Jurkat, Clone E6-1 (cell line): ENCODE measurements at regions not wholly inside any gene's neighbourhood (a gene's known extent, or its start where the extent isn't known, plus 50 kb on each side); places are given as distances from the start of the nearest gene placed in this dataset.
"Not testable (repeated sequence)": the region's sequence is repeated elsewhere in the genome, so short reads cannot be mapped to it uniquely, and the experiment has no call there.

Source experiments
- DNase-seq: peaks from one replicate; pipeline ENCODE4 v3.0.0-alpha.2; 2011; ENCODE audit warnings: low read depth, low spot score
- H3K4me3 ChIP-seq: 2 replicates; pipeline ENCODE4 v1.5.1; 2011; ENCODE audit warnings: mild to moderate bottlenecking, low read length, control low read depth, moderate library complexity

- H3K4me3 ChIP-seq, result no peak overlapping the region
- DNase-seq, result no peak
Measured at GRCh38 chr1:81226603-81226928, 574.2 kb upstream of the ADGRL2 start.

DNA sequence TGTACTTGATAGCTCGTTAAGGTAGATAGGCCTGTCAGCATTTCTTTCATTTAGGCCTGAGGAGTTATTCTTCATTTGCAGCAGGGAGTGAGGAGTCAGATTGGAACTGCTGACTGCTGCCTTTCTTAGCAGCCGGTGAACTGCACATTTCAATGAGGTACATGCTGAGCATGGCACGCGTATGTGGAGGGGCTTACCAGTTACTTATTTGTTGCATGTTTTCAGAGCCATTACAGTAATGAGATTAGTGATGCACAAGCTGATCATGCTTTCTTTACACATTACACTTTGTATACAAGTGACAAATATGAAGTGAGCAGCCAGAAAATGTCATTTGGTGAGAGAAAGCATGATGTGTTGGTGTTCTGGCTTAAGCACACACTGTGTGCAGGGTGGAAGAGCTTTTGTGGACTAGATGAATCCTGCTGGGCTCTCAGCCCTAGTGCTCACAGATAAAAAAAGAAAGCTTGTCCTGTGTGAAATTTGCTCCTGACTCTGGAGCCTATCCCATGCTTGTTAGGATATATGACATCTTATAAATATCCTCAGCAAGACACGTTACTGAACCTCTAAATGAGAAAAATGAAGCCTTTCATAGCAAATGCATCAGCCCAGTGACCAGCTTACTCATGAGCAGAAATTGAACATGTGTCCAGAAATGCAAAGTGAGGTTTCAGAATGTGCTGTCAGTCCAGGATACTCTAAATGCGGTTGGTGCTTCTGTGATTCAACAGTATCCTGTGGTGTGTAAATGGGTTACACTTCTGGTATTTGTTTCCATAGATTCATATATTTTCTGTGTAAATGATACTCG, 574.7 kb upstream of the ADGRL2 start:
- H3K4me3 ChIP-seq, result no peak overlapping the region

DNA sequence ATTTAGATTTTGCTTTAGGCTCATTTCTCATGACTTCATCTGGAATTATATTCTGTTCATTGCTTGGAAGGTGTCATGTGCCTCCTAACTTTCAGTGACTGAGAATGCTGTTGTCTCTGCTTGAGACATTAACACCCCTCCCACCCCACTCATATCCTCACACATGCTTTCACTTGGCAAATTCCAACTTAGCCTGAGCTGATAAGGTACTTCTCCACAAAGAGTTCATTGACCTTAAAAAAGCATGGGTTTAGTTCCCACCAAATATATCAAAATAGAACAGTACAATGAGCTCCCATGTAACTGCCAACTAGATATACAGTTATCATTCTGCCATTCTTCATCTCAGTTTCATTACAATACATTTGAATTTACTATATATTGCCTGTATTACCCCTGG, 576.5 kb upstream of the ADGRL2 start:
- no peak for DNase-seq
- no peak overlapping the region for H3K4me3 ChIP-seq

More for the DNA sequence above, 574.7 kb upstream of the ADGRL2 start:
- DNase-seq, result no peak

DNA sequence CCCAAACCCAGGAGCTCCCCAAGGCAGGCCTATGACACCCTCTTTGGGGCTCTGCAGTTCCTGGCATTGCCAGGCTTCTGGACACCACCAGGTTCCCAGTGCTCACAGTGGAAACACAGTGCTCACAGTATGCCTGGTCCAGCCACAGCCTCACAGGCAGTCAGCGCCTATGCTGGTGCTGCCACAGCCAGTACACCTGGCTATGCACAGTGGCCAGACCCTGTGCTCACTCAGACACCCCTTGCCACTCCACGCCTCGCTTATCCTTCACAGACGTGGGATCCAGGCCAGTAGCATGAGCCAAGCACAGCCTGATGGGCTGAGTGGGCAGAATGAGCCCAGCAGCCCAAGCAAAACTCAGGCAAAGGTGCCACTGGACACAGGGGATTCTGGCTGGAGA, 579.2 kb upstream of the ADGRL2 start:
- no peak overlapping the region for H3K4me3 ChIP-seq
- no peak for DNase-seq

DNA sequence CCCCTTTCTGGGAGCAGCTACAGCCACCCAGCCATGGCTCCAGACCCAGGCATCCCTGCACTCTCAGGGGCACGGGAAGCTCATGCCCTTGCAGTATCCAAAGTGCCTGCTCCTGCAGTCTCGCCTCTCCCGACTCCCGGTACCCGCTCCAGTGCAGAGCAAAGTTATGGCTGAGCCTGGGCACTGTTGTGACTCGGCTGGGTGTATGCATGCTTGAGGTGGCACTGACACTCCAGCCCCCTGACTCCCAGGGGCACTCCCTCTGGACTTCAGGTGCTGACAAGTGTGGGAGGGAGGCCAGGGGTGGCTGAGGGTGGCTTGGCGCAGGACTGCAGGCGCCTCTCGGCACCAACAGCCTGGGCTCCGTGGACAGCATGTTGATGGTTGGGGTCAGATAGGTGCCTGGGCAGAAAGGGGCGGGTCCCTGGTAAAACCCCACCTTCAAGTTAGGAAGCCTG, 580.1 kb upstream of the ADGRL2 start:
- no peak overlapping the region for H3K4me3 ChIP-seq
- no peak for DNase-seq

DNA sequence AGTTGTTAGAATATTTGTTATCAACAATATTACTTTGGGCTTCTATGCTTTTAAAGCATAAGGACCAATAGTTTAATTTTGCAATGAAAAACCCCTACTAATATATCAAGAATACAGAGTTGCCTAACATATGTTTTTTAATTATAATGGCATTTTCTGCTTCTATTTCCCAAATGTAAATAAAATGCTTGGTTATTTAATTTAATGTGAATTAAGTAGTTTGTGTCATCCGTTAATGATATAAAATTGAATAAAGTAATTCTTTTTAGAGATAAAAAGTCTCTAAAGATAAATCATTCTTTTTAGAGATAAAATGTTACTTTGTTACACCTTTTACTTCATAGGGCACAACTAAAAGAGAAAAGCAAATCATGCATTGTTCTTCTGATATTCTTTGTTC, 583.7 kb upstream of the ADGRL2 start:
- no peak for DNase-seq
- H3K4me3 ChIP-seq, result no peak overlapping the region

DNA sequence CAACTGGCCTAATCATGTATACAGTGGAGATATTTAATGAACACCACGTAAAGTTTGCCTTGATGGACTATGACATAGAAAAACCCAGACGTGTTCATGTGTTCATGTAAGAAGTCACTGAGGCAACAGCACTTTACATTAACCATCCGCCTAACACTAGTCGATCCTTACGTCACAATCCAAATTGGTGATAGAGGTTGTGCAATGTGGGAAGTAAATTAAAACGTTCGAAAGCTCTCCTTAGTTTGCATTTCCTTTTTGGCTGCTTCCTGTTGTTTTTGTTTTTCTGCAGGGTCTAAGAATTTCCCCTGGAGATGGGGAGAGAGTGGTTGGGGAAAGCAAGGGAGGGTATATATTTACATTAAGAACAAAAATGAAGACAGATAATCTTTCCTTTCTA, 587.5 kb upstream of the ADGRL2 start:
- no peak for DNase-seq

GRCh38 chr1:81209461-81209860, 591.3 kb upstream of the ADGRL2 start:
- no peak for DNase-seq
- no peak overlapping the region for H3K4me3 ChIP-seq

More for the DNA sequence above, 587.5 kb upstream of the ADGRL2 start:
- no peak overlapping the region for H3K4me3 ChIP-seq

- DNase-seq, result no peak
Measured at GRCh38 chr1:81208441-81208840, 592.3 kb upstream of the ADGRL2 start.

DNA sequence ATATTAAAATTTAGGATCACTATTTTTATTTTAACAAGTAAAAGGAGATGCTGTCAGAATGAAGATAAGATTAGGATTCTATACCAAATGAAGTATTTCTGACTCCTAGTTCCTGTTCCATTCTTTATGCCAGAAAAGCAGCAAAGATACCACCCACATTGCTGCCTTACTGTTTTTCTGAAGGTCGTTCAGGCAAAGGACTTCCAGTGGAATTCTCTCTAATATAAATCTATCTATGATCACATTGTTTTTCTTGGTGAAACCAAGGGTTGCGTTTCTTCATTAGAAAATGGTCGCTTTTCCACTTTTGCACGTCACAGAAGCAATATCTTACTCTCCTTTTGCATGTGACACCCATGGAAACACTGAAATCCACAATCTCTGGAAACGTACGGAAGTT, 594.8 kb upstream of the ADGRL2 start:
- DNase-seq, result no peak

More at GRCh38 chr1:81208441-81208840, 592.3 kb upstream of the ADGRL2 start:
- no peak overlapping the region for H3K4me3 ChIP-seq

DNA sequence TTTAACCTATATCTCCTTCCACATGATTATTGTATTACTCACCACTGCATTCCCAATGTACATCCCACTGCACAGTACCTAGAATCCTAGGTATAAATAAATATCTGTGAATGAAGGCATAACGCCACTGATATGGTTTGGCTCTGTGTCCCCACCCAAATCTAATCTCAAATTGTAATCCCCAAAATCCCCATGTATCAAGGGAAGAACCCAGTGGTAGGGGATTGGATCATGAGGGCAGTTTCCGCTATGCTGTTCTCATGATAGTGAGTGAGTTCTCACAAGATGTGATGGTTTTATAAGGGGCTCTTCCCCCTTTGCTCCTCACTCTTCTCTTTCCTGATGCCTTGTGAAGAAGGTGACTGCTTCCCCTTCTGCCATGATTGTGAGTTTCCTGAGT, 599.0 kb upstream of the ADGRL2 start:
- DNase-seq, result no peak
- no peak overlapping the region for H3K4me3 ChIP-seq

More for the DNA sequence above, 594.8 kb upstream of the ADGRL2 start:
- H3K4me3 ChIP-seq, result no peak overlapping the region

DNA sequence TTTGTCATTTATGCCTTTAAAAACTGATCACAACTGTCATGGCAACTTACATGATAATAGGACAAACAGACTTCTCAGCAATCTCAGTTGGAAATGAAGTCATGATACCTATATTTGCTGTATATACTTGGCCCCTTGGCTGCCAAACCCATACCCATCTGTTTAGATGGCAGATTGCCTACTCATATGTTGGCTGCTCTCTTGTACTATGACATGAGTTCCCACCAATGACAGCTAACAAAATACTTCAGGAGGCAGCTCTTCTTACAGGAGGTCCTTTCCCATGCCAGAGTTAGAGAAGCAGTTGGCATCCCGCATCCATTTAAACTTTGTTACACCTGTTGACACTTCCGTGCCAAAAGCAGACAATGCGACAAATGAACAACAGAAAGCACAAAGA, 603.1 kb upstream of the ADGRL2 start:
- no peak overlapping the region for H3K4me3 ChIP-seq
- no peak for DNase-seq

DNA sequence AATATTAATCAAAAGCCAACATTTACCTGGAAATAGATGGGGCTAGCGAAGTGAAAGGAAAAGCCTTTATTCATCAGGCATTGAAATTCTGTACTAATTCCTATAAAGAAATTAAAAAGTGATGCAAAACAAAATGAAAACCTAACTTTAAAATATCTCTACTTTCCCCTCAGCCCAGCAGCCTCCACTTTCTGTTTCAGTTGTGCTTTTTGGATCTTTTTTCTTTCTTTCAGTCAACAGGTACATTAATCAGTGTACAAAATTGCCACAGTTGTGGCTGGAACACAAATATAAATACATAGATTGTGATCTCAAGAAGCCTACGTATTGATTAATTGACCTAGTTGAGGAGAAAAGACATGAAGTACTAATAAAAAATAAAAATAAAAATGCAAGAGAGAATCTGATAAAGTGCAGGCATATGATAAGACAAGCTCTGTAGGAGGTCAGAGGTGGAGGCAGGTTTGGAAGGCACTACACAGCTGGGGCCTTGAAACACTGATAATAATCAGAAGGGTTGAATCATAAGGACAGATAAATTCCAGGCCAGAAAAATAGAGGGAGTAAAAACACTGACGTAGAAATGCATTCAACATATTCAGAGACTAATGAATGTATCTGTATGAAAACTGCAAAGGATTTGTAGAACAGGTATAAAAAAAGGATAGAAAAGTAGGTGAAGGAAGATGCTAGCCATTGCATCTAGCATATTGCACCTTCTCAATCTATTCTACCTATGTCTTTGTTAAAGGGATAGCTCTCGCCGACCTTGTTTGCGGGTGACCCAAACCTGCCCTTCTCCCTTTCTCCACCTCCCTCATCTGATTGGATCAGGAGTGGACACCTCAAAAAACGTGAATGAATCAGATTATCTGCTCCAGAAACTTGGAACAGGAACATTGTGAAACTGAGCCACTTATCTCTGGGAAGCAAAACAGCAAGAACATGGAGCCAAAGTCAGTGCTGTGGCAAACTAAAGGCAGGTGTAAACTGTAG, 607.8 kb upstream of the ADGRL2 start:
- DNase-seq, result no peak
- no peak overlapping the region for H3K4me3 ChIP-seq

DNA sequence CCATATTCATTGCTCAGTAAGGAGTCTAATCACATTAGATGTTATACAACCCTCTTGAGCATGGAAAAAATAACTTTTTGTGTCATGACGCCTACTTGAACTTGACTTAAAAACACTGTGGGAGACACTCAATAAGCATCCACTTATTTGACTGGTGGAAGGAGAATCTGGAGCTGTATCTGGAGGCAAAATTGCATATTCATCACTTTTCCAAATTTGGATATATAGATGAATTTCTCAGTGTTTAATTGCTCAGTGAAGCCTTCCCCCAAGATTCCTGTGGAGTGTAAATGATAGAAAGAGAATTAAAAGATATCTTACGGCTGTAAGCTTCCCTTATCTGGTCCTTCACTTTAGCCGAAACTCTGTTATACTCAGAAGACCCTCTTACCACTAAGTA, 610.7 kb upstream of the ADGRL2 start:
- no peak for DNase-seq
- no peak overlapping the region for H3K4me3 ChIP-seq

DNA sequence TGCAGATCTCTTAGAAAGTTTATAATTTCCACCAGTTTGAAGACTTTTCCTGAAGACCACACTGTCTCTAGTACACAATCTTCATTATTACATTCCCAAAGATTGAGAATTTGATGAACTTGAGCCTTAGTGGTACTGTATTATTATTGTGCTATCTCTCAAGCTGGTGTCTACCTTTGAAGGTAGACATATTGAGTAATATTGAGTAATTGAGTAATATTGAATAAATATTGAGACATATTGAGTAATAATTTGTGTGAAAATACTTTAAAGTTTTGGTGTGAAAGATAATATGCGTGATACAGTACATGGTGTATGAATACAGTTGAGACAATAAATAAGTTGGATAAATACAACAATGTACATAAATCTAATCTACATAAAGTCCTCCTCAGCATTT, 613.1 kb upstream of the ADGRL2 start:
- DNase-seq, result no peak
- no peak overlapping the region for H3K4me3 ChIP-seq

- DNase-seq, result no peak
- H3K4me3 ChIP-seq, result no peak overlapping the region
Measured at GRCh38 chr1:81186261-81186660, 614.5 kb upstream of the ADGRL2 start.

GRCh38 chr1:81183553-81183952, 617.2 kb upstream of the ADGRL2 start:
- no peak overlapping the region for H3K4me3 ChIP-seq
- no peak for DNase-seq

DNA sequence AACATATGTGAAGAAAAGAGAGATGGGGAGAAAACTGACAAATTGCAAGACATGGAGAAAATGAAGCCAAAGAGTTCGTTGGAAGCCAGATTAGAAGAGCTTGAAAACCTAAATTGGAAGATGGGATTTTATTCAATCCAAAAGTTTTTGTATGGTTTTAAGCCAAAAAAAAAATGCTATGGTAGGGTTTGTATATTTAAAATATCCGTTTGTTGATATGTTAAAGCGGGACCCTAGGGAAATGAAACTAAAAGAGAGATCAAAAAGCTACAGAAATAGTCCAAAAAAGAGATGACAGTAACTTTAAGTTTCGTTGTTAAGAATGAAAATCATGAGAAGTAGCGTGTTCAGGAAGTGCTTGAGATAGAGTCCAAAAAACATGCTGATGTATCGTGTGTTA, 617.7 kb upstream of the ADGRL2 start:
- H3K4me3 ChIP-seq, result no peak overlapping the region
- no peak for DNase-seq

GRCh38 chr1:81179242-81179641, 621.5 kb upstream of the ADGRL2 start:
- DNase-seq, result no peak
- no peak overlapping the region for H3K4me3 ChIP-seq

GRCh38 chr1:81178431-81179093, 622.2 kb upstream of the ADGRL2 start:
- not testable (repeated sequence) for H3K4me3 ChIP-seq, DNase-seq
